A673 (cell line): ENCODE measurements at regions not wholly inside any gene's neighbourhood (a gene's known extent, or its start where the extent isn't known, plus 50 kb on each side); places are given as distances from the start of the nearest gene placed in this dataset.

Experiments used
- BruUV-seq: library from RNA; stranded (reverse); fragments of 400-500 nt; replicated peaks from 2 replicates; lab custom pipeline; 2021; lab: Mats Ljungman, UMichigan
- CTCF ChIA-PET: fragments of 300-600 bp; sonication (Branson Sonifier 250); formaldehyde crosslinking; loops from one replicate; lab custom pipeline; 2022; ENCODE audit warnings: antibody characterized with exemption; lab: Charles Lee
- POLR2A ChIA-PET: fragments of 300-600 bp; sonication (Branson Sonifier 250); formaldehyde crosslinking; loops from one replicate; lab custom pipeline; 2022; ENCODE audit warnings: antibody characterized with exemption; ENCODE audit not compliant: low non-redundant PET; lab: Charles Lee
- DNase-seq: peaks from one replicate; pipeline ENCODE4 v3.0.0-alpha.2; 2015; ENCODE audit warnings: low spot score
- H3K27ac ChIP-seq: fragments of 200-600 bp; sonication (generic); 2 replicates; pipeline ENCODE4 v1.5.1; 2016; ENCODE audit warnings: mixed run types, low read depth, mild to moderate bottlenecking, mixed read lengths, antibody characterized with exemption, low read length; ENCODE audit not compliant: poor library complexity, severe bottlenecking
- H3K27me3 ChIP-seq: fragments of 200-600 bp; sonication (generic); replicated peaks from 2 replicates; pipeline ENCODE4 v1.6.1; 2017; ENCODE audit warnings: mixed run types, low read depth, mild to moderate bottlenecking, mixed read lengths, antibody characterized with exemption, low read length; ENCODE audit not compliant: insufficient read depth, poor library complexity
- H3K36me3 ChIP-seq: fragments of 200-600 bp; sonication (generic); 2 replicates; pipeline ENCODE4 v1.6.1; 2016; ENCODE audit warnings: mixed run types, mild to moderate bottlenecking, mixed read lengths, antibody characterized with exemption, low read length; ENCODE audit not compliant: insufficient read depth, poor library complexity, severe bottlenecking
- H3K4me1 ChIP-seq: fragments of 200-600 bp; sonication (generic); 2 replicates; pipeline ENCODE4 v1.6.1; 2017; ENCODE audit warnings: mixed run types, mild to moderate bottlenecking, mixed read lengths, antibody characterized with exemption, low read length; ENCODE audit not compliant: insufficient read depth, poor library complexity, severe bottlenecking
- H3K4me3 ChIP-seq: fragments of 200-600 bp; sonication (generic); 2 replicates; pipeline ENCODE4 v1.5.1; 2016; ENCODE audit warnings: low read depth, mixed run types, mild to moderate bottlenecking, mixed read lengths, low read length; ENCODE audit not compliant: poor library complexity, severe bottlenecking
- H3K9me3 ChIP-seq: fragments of 200-600 bp; sonication (generic); 2 replicates; pipeline ENCODE4 v1.6.1; 2016; ENCODE audit warnings: mixed run types, low read depth, mild to moderate bottlenecking, mixed read lengths, antibody characterized with exemption, low read length; ENCODE audit not compliant: poor library complexity, severe bottlenecking
- CTCF ChIP-seq: fragments of 300-800, 200-600 bp; sonication (generic); conservative IDR thresholded peaks from 2 replicates; pipeline ENCODE4 v1.5.1; 2017; ENCODE audit warnings: low read depth, mild to moderate bottlenecking, antibody characterized with exemption, low read length, moderate library complexity, mixed read lengths
- EZH2 ChIP-seq: fragments of 200-600 bp; sonication (generic); IDR thresholded peaks from 2 replicates; pipeline ENCODE4 v1.6.1; 2017; ENCODE audit warnings: borderline replicate concordance, low read depth, mild to moderate bottlenecking, mixed read lengths, antibody characterized with exemption, low read length; ENCODE audit not compliant: poor library complexity, severe bottlenecking
- intact Hi-C: fragments of 100-400 bp; cut with micrococcal nuclease; formaldehyde crosslinking; loops from one replicate; pipeline ENCODE4 v1.10.0; 2022; ENCODE audit not compliant: unreplicated experiment

DNA sequence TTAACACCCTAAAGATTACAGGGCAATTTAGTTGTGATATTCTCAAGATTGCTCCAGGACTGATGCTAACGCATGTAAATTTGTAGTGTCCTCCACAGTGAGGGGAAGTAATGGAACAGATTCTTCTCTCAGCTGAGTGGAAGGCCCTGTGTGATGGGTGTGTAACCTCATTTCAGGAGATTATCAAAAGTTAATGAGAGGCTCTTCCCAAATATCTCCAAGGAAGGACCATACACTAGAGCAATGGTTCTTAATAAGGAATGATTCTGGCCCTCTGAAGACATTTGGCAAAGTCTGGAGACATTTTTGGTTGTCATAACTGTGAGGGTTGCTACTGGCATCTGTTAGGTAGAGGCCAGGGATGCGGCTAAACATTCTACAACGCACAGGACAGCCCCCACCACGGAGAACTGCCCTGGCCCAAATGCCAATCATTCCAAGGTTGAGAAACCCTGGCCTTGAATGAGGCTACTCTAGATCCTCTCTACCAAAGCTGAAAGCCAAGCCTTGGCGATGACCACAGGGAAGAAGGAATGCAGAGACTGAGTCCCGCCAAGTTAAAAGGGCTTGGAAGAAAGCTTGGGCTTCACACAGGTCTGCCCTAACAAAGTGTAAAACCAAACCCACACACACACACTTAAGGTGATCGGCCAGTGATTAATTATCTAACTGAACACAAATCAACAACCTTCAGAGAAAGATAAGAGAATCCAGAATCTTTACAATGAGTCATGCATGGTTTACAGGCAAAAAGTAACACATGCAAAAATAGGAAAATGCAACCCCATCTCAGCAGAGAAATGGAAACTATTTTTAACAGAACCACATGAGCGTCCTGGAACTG, 135.8 kb downstream of the SYF2 start:
- Histone ChIP-seq H3K27me3 (no peaks in the 10 kb centered on the region), H3K4me3 (no peak overlapping the region), H3K27ac (no peak overlapping the region), H3K4me1 (no peaks in the 10 kb centered on the region), H3K9me3 (no peaks in the 10 kb centered on the region), H3K36me3 (no peaks in the 10 kb centered on the region)
- TF ChIP-seq EZH2 (no peak), CTCF (no peak)
- intact Hi-C loops = no loop called here
- DNase-seq = no peak
- no TSS peak for BruUV-seq
- CTCF ChIA-PET = no interaction called here
- POLR2A ChIA-PET = no interaction called here

GRCh38 chr1:25095635-25096200, 136.6 kb downstream of the SYF2 start:
- TF ChIP-seq EZH2 (no peak), CTCF (no peak)
- H3K4me3 ChIP-seq = no peak overlapping the region
- H3K36me3 ChIP-seq = no peaks in the 10 kb centered on the region
- H3K27me3 ChIP-seq = no peaks in the 10 kb centered on the region
- intact Hi-C loops = no loop called here
- BruUV-seq = no TSS peak
- H3K9me3 ChIP-seq = no peaks in the 10 kb centered on the region
- ChIA-PET POLR2A (no interaction called here), CTCF (no interaction called here)
- DNase-seq = no peak
- H3K27ac ChIP-seq = no peak overlapping the region
- no peaks in the 10 kb centered on the region for H3K4me1 ChIP-seq

- Histone ChIP-seq H3K9me3 (no peaks in the 10 kb centered on the region), H3K4me1 (no peaks in the 10 kb centered on the region), H3K4me3 (no peak overlapping the region), H3K27me3 (no peaks in the 10 kb centered on the region), H3K36me3 (no peaks in the 10 kb centered on the region), H3K27ac (no peak overlapping the region)
- TF ChIP-seq CTCF (no peak), EZH2 (no peak)
- intact Hi-C loops = no loop called here
- CTCF ChIA-PET = no interaction called here
- no peak for DNase-seq
- POLR2A ChIA-PET = no interaction called here
- BruUV-seq = no TSS peak
Observed at GRCh38 chr1:25094995-25095394, 137.3 kb downstream of the SYF2 start.
